IPS-18c (cell line): ENCODE measurements at regions not wholly inside any gene's neighbourhood (a gene's known extent, or its start where the extent isn't known, plus 50 kb on each side); places are given as distances from the start of the nearest gene placed in this dataset.

ENCODE experiments used
- H3K4me3 ChIP-seq: 2 replicates; pipeline ENCODE4 v1.7.0; 2013; ENCODE audit warnings: low read depth, mild to moderate bottlenecking, low read length, moderate library complexity; ENCODE audit not compliant: insufficient read depth
- H3K9me3 ChIP-seq: one replicate; pipeline ENCODE4 v1.6.1; 2013; ENCODE audit warnings: mild to moderate bottlenecking, low read length, moderate library complexity; ENCODE audit not compliant: control insufficient read depth, insufficient read depth

- Histone ChIP-seq H3K9me3 (no peaks in the 10 kb centered on the region), H3K4me3 (no peak overlapping the region)
Observed at GRCh38 chr4:59956366-59956765, 1243.8 kb upstream of the ADGRL3 start.

DNA sequence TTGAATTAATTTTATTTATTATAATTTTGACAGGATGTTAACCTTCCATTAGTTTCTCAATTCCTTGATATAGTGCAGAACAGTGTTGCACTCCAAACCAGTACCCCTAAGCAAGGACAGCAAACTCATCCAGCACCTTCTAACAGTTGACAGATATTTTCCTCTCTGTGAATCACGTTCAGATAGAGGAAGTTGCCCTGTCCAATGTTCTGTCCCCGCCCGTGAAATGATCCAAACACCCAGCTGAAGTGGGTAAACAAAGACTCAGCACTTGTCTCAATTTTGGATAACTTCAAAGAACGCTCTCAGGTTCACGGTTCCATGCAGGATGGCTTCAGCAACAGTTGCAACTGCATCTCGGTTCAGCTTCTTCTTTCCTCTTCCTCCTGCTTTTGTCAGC is 1240.0 kb upstream of the ADGRL3 start:
- Histone ChIP-seq H3K4me3 (no peak overlapping the region), H3K9me3 (no peaks in the 10 kb centered on the region)

- Histone ChIP-seq H3K9me3 (no peaks in the 10 kb centered on the region), H3K4me3 (no peak overlapping the region)
Observed at GRCh38 chr4:59966758-59967157, 1233.4 kb upstream of the ADGRL3 start.

DNA sequence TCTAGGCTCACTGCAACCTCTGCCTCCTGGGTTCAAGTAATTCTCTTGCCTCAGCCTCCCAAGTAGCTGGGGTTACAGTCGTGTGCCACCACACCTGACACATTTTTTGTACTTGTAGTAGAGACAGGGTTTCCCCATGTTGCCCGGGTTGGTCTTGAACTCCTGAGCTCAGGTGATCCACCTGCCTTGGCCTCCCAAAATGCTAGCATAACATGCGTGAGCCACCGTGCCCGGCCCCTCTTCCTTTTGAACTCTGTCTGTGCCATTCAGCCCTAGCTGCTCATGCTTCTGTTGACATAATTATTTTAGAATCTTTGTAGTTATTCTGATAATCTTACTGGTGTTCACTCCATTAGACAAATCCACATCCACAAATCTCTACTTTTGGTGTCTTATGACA is 1231.3 kb upstream of the ADGRL3 start:
- H3K4me3 ChIP-seq: no peak overlapping the region
- H3K9me3 ChIP-seq: no peaks in the 10 kb centered on the region

- no peak overlapping the region for H3K4me3 ChIP-seq
- H3K9me3 ChIP-seq: no peaks in the 10 kb centered on the region
Observed at GRCh38 chr4:59969909-59970308, 1230.2 kb upstream of the ADGRL3 start.

GRCh38 chr4:59971952-59972351 is 1228.2 kb upstream of the ADGRL3 start:
- Histone ChIP-seq H3K9me3 (no peaks in the 10 kb centered on the region), H3K4me3 (no peak overlapping the region)

GRCh38 chr4:59973492-59973891 is 1226.6 kb upstream of the ADGRL3 start:
- Histone ChIP-seq H3K9me3 (no peaks in the 10 kb centered on the region), H3K4me3 (no peak overlapping the region)

DNA sequence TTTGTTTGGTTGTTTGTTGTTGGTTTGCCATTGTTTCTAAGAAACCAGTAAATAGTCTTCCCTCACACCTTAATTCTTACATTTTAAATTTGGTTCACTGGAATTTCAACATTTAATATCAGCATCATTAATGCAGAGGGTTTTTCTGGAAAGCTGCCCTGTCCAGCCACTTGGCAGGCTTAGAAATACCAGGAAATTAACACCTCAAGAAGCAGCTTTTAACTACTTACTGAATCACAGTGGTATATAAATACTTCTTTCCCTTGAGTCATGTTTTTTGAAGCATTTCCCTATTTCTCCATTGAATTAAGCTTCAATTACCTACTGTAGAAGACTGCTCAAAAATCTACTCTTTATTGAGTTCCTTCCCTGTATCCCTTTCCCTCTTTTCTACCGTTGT is 1221.1 kb upstream of the ADGRL3 start:
- Histone ChIP-seq H3K4me3 (no peak overlapping the region), H3K9me3 (no peaks in the 10 kb centered on the region)

- Histone ChIP-seq H3K4me3 (no peak overlapping the region), H3K9me3 (no peaks in the 10 kb centered on the region)
Observed at GRCh38 chr4:59983852-59984251, 1216.3 kb upstream of the ADGRL3 start.

GRCh38 chr4:59987289-59987688 is 1212.8 kb upstream of the ADGRL3 start:
- Histone ChIP-seq H3K9me3 (no peaks in the 10 kb centered on the region), H3K4me3 (no peak overlapping the region)

DNA sequence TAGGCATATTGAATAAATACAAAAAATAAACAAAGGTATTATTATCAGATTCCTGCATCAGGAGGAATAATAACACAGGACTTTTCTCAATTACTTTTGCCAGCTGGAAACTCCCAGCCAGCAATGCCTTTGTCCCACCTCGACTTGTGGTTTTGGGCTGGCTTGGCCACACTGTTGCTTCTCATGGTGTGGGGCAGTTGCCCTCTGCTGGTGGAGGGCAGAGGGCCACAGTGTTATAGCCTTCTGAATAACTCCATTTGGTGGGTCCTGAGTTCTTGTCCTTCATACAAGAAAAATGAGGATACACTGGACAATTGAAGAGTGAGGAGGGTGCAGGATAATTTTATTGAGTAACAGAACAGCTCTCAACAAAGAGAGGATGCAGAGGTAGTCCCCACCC is 1206.0 kb upstream of the ADGRL3 start:
- H3K9me3 ChIP-seq: peaks cover 3% of the 10 kb centered on the region
- H3K4me3 ChIP-seq: no peak overlapping the region

- Histone ChIP-seq H3K9me3 (peaks cover 3% of the 10 kb centered on the region), H3K4me3 (no peak overlapping the region)
Observed at GRCh38 chr4:60002603-60003337, 1197.4 kb upstream of the ADGRL3 start.

- Histone ChIP-seq H3K9me3 (no peaks in the 10 kb centered on the region), H3K4me3 (no peak overlapping the region)
Observed at GRCh38 chr4:60013464-60014184, 1186.5 kb upstream of the ADGRL3 start.

DNA sequence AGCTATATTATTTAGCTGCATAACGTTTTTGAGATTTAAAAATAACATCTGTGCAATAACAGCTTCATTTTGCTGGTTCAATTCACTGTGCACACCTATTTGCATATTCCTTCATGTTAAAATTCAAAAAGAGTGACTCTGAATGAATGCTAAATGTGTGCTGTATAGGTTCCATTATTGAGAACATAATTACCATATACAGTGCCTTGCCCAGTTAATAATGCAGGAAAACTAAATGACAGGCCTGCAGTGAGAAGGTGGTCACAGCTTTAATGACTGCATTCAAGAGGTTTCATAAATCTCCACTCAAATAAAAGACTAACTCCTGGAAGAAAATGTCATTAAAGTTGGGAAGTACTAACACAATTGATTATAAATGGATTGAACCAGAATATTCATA is 1183.2 kb upstream of the ADGRL3 start:
- H3K9me3 ChIP-seq: no peaks in the 10 kb centered on the region
- no peak overlapping the region for H3K4me3 ChIP-seq

DNA sequence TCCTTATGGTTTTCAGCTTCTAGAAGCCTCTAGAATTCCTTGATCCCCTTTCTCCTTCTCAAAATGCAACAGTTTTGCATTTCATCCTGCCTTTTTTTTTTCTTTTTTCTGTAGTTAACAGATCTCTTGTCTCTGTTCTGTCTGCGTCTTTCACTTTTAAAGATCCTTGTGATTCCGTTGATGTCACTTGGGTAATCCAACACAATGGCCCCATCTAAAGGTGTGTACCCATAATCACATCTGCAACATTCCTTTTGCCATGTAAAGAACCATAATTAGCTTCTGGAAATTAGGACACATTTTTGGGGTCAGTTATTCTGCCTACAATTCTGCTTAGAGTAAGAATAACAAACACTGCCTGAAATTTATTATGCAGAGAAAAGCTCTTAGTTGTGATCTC is 1180.9 kb upstream of the ADGRL3 start:
- Histone ChIP-seq H3K9me3 (no peaks in the 10 kb centered on the region), H3K4me3 (no peak overlapping the region)

GRCh38 chr4:60019946-60020345 is 1180.2 kb upstream of the ADGRL3 start:
- Histone ChIP-seq H3K4me3 (no peak overlapping the region), H3K9me3 (no peaks in the 10 kb centered on the region)

DNA sequence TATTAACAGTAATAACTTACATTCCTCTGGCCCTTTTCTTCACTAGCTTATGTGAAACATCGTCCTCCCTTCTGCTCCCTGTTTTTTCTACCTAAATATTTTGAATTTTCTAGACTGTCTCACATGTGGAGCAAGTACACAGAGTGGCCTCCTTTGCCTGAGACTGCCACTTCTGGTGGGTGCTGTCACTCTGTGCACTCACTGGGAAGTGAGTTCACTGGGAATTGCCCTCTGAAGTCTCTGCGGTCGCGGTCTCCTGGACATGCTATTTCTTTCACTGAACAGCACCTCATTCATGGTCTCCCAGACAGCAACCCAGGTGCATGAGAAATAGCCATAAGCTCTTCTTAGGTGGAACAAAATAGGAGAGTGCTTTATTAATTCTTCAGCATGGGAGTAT is 1179.7 kb upstream of the ADGRL3 start:
- no peak overlapping the region for H3K4me3 ChIP-seq
- H3K9me3 ChIP-seq: no peaks in the 10 kb centered on the region

DNA sequence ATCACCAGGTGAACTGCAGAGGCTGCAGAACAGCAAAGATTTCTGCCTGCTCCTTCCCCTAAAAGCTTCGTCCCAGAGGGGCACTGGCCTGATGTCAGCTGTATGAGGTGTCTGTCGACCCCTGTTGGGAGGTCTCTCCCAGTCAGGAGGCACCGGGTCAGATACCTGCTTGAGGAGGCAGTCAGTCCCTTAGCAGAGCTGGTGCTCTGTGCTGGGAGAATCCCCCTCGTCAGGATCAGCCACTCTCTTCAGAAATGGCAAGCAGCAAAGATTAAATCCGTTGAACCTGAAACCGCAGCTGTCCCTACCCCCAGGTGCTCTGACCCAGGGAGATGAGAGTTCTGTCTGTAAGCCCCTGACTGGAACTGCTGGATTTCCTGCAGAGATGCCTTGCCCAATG is 1166.3 kb upstream of the ADGRL3 start:
- H3K9me3 ChIP-seq: no peaks in the 10 kb centered on the region
- no peak overlapping the region for H3K4me3 ChIP-seq

GRCh38 chr4:60034361-60034760 is 1165.8 kb upstream of the ADGRL3 start:
- Histone ChIP-seq H3K4me3 (no peak overlapping the region), H3K9me3 (no peaks in the 10 kb centered on the region)
